ENCODE measurements at regions not wholly inside any gene's neighbourhood (a gene's known extent, or its start where the extent isn't known, plus 50 kb on each side); places are given as distances from the start of the nearest gene placed in this dataset.

DNA sequence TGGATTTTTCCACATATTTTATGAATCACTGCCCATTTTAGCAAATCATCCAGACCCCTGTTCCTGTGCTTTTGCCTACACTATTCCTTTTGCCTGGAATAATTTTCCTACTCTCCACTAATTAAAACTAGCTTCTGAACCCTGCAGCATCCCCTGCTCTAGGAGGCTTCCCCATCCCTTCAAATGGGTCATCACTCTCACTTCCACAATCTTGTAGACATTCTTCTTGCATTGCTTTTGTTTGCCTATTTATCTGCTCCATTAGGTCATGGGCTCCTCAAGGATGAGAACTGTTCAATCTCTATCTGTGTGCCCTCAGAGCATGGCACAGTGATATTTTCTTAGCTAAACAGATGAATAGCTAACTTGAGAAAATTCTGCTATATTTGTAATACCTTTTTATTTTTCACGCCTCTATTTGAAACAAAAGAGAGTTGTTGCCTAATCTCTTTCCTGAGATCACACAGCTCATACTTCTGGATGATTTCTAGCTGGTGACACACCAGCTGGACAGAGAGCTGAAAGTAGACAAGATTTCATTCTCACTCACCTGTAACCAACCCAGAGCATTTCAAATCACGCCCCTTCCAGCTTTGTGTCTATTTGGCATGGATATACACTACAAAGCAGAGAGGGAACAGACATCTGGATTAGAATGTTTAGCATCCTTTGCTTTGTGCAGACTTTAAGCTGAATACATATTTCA is 466.0 kb downstream of the FOXO1 start:
- DNase-seq (ENCODE audit: low spot score in 2 of 2) (no peak), FAIRE-seq (no peak)

DNA sequence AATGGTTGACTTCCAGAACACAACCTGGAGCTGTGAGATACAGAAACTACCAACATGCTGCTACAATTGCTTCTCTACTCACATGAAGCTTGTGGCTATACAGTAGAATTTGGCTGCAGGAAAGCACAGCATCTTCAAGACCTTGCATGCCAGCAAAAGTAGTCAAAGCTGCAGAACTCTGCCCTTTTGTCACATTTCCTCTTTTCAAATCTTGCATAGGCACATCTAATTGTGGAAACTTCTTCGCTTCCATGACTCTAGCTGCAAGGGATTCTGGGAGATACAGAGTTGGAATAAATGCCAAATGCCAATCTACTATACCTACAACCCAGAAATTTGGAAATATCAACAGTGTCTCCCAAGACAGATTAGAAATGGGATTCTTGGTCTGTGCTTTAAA is 462.2 kb downstream of the FOXO1 start:
- no peak for FAIRE-seq

DNA sequence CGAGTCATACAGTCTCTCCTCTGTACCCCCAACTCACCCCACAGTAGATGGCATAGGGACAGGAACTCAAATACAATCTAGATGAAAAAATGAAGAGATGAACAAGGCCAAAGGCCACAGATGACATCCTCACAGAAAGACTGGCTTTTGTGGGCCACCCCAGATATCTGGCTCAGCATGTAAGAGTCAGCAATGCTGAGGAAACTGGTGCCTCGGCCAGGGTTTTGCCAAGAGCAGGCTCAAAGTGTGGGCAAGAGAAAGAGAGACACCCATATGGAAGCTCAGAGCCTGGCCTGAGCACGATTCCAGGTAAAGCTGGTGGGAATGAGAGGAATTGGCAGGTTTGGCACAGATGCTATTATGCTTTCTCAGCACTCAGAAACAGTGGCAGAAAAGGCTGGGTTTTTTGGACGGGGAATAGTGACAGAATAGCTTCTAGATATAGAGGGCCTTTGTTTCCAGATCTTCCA is 460.6 kb downstream of the FOXO1 start:
- no peak for DNase-seq (ENCODE audit: low spot score in 2 of 2)
- FAIRE-seq, result no peak

More for the DNA sequence above, 462.2 kb downstream of the FOXO1 start:
- no peak for DNase-seq (ENCODE audit: low spot score in 2 of 2)

DNA sequence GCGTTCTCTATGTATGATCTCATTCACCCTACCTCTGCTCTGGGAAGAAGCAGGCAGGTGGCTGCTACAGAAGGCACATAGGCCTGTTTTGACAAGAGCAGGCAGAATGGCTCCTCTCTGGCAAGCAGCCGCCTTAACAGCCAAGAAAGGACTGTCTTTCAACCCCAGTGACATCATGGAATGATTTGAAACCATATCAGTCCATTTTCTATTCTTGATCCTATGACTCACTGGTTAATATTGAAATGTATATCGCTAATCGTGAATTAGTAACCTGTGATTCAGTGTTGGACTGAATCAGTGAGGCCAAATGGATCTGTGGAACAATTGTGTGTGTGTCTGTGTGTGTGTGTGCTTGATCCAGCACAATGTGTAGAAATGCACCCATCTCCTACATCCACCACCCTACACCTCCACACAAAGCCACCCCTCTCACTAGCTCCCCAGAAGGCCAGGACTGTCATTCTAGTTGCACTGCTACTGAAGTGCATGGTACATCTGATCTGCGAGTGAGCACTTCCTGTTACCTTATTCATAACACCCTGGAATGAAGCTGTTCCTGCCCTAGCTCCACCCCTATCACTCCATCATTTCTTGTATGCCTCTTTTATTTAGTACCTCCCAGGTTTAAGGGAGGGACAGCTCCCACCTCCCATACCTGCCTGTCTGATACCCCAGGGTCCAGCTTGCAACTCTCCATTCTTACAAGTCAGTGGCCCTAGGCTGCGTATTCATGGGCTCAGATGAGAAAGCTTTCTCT is 460.0 kb downstream of the FOXO1 start:
- FAIRE-seq, result no peak
- DNase-seq (ENCODE audit: low spot score in 2 of 2), result no peak

DNA sequence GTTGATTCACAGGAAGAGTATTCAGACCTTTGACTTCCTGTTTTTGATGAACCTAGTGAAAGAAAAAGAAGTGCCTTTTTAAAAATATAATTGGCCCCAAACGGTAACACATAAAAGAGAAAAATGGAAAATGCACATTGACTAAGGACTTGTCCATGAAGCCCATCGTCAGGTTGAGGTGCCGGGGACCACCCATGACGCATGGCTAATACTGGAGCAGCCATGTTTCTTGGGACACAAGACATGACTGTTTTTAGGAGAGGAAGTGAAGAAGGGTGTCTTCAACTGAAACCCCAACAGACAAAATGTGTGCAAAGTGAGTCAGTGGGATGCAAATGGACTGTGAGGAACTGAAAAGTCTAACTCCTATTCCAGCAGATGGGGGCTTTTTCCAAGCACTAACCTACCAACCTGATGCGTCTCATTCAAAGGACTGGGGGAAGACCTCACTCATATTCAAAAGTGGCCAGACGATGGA is 459.4 kb downstream of the FOXO1 start:
- DNase-seq (ENCODE audit: low spot score in 2 of 2) (no peak), FAIRE-seq (no peak)

DNA sequence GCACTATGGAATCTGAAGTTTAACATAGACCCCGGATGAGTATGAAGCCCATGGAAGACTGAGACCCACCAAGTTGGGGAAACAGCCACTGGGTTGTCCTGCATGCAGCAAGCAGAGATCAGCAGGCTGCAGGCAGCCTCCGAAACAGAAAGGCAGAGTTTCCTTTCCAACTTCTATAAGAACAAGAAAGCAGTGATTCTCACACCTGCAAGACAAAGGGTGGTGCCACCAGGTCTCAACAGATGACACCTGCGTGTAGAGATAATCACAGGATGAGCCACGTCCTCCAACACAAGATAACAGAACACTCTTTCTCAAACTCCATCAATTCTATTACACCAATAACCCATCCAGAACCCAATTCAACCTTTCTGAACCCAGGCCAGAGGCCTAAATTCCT is 457.9 kb downstream of the FOXO1 start:
- FAIRE-seq (no peak), DNase-seq (ENCODE audit: low spot score in 2 of 2) (no peak)

DNA sequence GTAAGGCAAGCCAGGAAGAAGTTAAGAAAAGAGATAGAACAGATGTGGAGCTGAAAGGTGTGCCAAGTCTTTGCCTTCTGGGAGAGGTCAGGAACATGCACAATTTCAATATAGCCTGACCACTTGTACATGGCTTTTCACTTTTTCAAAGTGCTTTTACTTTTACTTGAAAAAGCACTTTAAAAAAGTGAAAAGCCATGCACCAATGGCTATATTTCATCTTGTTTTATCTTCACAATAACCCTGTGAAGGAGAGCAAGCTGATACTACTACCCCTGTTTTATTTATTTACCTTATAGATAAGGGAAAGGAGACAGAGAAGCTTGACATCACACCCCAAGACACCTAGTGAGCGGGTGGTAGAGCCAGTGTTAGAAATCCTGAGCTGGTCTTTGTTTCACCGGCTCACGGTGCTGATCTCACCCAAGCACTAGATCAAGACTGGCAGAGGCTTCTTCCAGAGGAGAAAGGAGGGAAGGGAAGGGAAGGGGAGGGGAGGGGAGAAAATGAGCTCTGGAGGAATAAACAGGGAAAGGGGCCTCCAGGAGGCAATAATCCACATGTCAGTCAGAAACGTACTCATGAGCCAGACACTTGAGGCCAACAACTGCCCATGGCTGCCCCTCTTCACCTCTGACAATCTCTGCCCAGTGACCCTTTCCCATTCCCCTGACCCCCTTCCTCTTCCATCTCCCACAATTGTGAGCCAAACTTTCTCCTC is 455.4 kb downstream of the FOXO1 start:
- FAIRE-seq (no peak), DNase-seq (ENCODE audit: low spot score in 2 of 2) (no peak)

DNA sequence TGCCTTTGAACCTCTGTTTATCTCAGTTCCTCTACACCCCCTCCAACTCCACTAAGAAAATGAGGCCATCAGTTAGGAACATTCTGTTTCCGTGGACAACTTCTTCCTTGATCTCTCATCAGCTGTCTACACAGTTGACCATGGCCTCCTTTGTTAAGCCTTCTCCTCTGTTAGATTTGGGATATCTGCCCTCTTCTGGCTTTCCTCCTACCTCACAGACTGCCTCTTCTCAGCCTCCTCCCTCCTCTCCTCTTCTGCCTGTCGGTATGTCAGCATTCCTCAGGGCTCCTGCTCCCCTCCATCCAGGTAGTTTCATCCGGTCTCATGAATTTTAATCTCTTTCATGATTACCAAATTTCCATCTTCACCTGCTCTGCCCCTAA is 454.9 kb downstream of the FOXO1 start:
- DNase-seq (ENCODE audit: low spot score in 2 of 2) (no peak), FAIRE-seq (no peak)

DNA sequence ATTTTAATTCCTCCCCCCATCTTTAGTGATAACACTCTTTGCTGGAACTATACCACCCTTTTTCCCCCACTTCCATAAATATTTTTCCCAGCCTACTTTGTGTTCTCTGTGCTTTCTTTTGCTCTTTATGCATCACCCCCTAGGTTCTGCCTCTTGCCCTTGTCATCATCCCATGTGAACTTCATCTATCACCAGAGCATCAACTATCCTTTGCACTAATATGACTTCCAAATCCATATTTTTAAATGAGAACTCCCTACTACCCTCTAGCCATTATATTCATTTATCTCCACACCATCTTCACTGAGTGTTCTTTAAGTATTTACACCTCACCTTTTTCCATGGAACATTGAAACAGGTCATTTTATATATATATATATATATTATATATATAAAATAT is 452.7 kb downstream of the FOXO1 start:
- DNase-seq (ENCODE audit: low spot score in 2 of 2) (no peak), FAIRE-seq (no peak)

DNA sequence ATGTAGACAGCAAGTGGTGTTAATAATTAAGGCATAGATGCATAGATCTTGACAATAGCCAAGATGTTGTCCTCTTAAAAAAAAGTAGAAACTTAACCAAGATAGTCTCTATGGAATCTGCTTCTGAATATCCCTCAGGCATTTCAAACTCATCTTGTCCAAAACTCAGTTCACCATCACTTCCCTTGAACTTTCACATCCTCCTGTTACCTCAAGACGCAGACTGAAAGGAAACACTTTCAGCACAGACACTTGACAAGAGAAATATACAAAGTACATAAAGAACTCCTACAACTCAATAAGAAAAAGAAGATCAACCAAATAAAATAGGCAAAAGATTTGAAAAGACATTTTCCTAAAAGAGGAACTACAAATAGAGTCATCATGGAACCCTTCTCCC is 451.1 kb downstream of the FOXO1 start:
- FAIRE-seq (no peak), DNase-seq (ENCODE audit: low spot score in 2 of 2) (no peak)

DNA sequence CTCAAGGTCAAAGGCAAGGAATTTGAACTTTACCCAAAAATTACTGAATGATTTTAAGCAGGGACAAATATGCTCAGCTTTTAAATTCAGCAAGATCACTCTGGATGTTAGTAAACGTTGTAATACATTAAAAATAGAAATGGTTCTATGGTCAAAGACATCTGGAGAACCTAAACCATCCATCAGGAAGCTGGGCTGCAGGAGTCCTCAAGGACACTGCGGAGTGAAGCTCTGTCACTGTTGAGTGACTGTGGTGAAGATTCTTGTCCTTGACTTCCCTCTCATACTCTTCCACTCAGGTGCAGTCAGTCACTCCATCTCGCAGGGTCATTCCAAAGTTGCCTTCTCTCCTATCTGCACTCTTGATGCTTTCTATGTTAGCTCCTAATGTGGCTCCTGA is 450.7 kb downstream of the FOXO1 start:
- no peak for FAIRE-seq
- DNase-seq (ENCODE audit: low spot score in 2 of 2), result no peak

DNA sequence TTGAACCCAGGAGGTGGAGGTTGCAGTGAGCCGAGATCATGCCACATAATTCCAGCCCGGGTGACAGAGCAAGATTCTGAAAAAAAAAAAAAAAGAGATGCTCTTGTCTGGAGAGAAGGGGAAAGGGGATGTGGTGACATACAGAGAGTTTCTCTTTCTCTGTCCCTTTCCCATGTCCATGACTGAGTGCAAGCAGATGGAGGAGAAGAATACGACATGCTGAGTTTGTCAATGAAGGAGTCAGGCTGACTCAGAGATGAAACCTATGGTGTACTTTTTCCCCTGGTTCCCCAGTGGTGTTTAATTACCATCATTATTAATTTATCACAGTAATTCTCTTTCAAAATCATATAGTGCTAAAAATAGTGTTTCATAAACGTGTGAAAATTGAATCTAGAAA is 448.8 kb downstream of the FOXO1 start:
- DNase-seq (ENCODE audit: low spot score in 2 of 2) (no peak), FAIRE-seq (no peak)

DNA sequence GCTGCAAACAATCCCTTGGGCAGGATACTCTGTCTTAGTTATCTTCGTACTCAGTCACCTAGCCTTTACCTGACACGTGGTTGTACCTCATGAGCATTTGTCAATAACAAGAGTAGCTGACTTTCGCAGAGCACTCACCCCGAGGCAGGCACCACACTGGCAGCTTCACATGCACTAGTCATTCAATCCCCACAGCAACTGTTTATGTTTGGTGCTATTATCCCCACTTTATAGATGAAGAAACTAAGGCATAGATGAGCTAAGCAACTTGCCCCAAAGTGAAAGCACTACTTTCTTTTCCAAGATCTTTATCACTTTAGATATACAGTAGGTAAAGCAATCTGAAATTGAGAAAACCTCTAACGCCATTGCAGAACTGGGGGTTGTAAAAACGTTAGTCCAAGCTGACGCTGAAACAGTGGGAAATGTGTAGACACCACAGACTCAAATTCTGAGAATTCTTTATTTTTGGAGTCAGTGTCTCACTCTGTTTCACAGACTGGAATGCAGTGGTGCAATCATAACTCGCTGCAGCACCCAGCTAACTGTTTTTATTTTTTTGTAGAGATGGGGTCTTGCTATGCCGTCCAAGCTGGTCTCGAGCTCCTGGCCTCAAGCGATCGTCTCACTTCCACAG is 446.0 kb downstream of the FOXO1 start:
- DNase-seq (ENCODE audit: low spot score in 2 of 2) (no peak), FAIRE-seq (no peak)

DNA sequence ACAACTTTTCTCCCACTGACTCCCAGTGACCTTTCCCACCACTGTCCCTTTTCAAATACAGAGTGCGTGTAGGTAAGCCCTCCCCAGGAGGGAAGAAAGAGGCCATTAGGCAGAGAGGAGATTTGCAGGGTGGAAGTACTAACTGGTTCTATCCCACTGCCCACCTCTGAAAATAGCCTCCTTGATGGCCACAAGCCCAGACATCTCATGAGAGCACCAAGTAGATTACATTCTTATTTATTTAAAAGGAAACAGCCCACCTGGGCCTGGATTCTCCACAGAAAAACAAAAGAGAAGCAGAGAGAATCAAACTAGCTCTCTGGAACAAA is 445.3 kb downstream of the FOXO1 start:
- no peak for FAIRE-seq

DNA sequence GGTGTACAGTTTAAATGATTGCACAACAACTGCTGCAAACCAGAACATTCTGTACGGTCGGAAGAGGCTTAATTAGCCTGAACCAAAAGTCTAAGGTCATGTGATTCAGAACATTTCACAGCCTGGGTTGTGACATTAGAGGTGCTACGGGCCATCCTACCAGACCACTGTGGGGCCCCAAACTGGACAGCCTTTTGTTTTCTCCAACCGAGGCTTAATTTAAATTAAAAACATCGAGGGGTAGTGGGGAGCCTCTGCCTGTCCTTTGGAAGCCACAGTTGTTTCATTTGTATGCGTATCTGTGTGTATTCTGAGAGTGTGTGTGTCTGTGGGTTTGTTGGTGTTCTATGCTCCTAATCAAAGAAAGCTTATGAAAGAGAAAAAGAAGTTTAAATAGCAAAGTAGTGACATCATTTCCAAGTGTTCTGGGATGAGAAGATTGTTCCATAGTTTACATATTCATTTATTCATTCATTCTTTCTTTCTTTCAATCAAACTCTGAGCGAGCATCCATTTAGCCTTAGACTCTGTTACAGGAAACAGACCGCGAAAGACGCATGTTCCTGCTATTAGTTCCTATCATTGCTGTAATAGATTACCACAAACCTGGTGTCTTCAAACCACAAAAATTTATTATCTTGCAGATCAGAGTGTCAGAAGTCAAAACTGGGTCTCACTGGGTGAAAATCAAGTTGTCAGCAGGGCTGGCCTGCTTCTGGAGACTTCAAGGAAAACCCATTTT is 444.8 kb downstream of the FOXO1 start:
- no peak for FAIRE-seq

More for the DNA sequence above, 445.3 kb downstream of the FOXO1 start:
- no peak for DNase-seq (ENCODE audit: low spot score in 2 of 2)

DNA sequence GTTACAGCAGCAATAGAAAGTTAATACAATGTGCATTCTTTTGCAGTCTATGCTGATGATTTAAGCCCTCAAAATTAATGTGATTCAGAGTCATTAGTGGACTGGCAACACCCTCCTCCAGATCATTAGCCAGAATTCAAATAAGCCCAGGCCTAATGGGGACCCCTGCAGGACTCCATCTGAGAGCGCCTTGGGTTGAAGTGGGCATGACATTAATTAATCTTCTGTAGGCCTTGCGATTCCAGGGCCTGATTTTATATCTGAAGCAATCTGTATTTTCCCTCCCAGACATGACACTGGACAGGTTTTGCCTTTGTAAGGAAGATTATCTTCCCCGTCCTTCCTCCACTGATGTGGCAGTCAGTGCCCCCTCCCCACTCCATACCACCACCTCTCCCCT is 442.9 kb downstream of the FOXO1 start:
- DNase-seq (ENCODE audit: low spot score in 2 of 2), result no peak
- no peak for FAIRE-seq

More for the DNA sequence above, 444.8 kb downstream of the FOXO1 start:
- no peak for DNase-seq (ENCODE audit: low spot score in 2 of 2)

DNA sequence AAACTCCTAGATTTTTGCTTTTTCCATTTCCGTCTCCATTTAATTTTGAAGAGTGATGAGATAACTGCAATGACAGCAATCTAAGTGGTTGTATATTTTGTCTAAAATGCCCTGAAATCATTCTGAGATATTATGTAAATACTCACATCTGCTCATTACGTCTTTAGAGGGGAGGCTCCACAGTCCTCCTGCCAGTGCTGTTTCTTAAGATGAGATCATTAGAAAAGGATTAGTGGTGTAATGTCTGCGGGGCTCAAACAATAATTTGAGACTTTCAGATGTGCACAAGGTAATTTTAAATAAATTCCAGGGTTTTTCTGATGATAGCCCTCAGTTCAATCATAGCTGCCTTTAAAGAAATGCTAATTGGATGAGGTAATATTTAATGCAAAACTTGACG is 437.9 kb downstream of the FOXO1 start:
- FAIRE-seq (no peak), DNase-seq (ENCODE audit: low spot score in 2 of 2) (no peak)

DNA sequence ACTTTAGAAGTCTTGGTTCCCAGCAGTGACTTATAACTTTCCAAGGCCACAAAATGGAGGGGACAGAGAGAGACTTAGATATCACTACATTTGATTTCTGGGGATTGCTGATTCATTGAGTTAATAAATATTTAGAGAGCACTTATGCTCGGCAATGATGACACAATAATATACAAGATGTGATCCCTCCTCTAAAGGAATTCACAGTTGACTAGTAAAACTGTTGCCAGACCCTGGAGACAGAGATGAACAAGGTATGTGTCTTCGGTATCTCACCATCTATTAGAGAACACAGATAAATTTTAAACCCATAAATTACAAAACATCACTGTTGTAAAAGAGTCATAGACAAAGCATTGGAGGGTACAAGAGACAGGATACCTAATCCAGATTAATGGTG is 437.5 kb downstream of the FOXO1 start:
- DNase-seq (ENCODE audit: low spot score in 2 of 2) (no peak), FAIRE-seq (no peak)

DNA sequence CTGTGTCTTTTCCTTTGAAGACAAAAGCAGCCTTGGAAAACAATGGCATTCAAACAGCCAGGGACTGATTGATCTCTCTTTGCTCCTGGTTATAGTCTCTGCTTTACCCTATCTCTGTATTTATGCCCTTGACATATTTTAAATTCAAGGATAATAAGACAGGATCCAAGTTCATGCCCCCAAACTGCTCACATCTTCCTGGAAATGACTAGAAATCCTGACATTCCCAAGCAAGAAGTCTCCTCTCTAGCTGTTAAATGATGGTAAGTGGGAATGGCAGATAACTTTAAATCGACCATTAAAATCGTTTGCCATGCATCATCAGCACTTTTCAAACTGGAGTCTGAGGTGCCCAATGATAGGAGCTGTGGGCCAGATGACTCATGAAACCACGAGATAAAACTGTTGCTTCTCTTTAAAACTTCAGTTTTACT is 435.6 kb downstream of the FOXO1 start:
- FAIRE-seq, result no peak
- DNase-seq (ENCODE audit: low spot score in 2 of 2), result no peak

DNA sequence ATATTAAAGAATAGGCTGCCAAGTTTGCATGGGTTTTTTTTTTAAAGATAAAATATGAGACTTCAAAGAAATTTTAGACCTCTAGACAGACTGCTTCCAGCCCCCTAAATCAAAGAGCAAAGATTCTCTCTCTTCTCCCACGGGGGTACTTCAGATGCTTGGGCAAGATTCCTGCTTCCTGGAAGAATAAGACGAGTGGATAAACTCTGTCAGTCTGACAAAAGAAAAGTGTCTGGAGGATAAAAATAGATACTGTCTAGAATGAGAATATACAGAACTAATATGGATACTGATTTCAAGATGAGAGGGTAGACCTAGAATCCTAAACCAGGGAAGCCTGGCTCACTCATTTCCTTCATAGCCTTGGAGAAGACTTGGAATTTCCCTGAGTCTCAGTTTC is 435.1 kb downstream of the FOXO1 start:
- FAIRE-seq (no peak), DNase-seq (ENCODE audit: low spot score in 2 of 2) (no peak)
